IMR-90 (cell line): ENCODE measurements at regions not wholly inside any gene's neighbourhood (a gene's known extent, or its start where the extent isn't known, plus 50 kb on each side); places are given as distances from the start of the nearest gene placed in this dataset.

Experiments used
- ATAC-seq: fragments of 200-7000 bp; cut with Tn5 transposase; 2 replicates; pipeline ENCODE4 v1.9.1; 2020; ENCODE audit warnings: low read depth, mild to moderate bottlenecking, moderate library complexity
- BruUV-seq: library from RNA; stranded (reverse); fragments of 400-500 nt; replicated peaks from 2 replicates; lab custom pipeline; 2021; lab: Mats Ljungman, UMichigan
- CTCF ChIA-PET: fragments of 300-600 bp; formaldehyde crosslinking; extraction: SDS; loops from one replicate; lab custom pipeline; 2021; ENCODE audit warnings: antibody characterized with exemption; lab: Yijun Ruan, JAX
- POLR2A ChIA-PET: fragments of 300-600 bp; sonication (Branson Sonifier 250); formaldehyde crosslinking; loops from one replicate; lab custom pipeline; 2022; ENCODE audit warnings: antibody characterized with exemption; ENCODE audit not compliant: unreplicated experiment; lab: Charles Lee
- DNase-seq: peaks from one replicate; pipeline ENCODE4 v3.0.0; 2013
- H2AFZ ChIP-seq: replicated peaks from 2 replicates; pipeline ENCODE3; 2013; ENCODE audit warnings: low read length, mild to moderate bottlenecking; ENCODE audit not compliant: poor library complexity
- H2AK5ac ChIP-seq: 2 replicates; pipeline ENCODE4 v1.6.1; 2013; ENCODE audit warnings: low read depth, low read length, inconsistent platforms
- H2AK9ac ChIP-seq: replicated peaks from 2 replicates; pipeline ENCODE3; 2013; ENCODE audit warnings: mild to moderate bottlenecking, low read depth, low read length, moderate library complexity; ENCODE audit not compliant: poor library complexity
- H2BK120ac ChIP-seq: 2 replicates; pipeline ENCODE4 v1.6.1; 2013; ENCODE audit warnings: low read depth, low read length, inconsistent platforms
- H2BK15ac ChIP-seq: 3 replicates; pipeline ENCODE4 v1.6.1; 2013; ENCODE audit warnings: low read depth, low read length, inconsistent platforms
- H2BK20ac ChIP-seq: 2 replicates; pipeline ENCODE4 v1.6.1; 2013; ENCODE audit warnings: low read depth, mild to moderate bottlenecking, inconsistent platforms, low read length, moderate library complexity
- H2BK5ac ChIP-seq: 2 replicates; pipeline ENCODE4 v1.6.1; 2013; ENCODE audit warnings: mild to moderate bottlenecking, low read depth, low read length, inconsistent platforms; ENCODE audit not compliant: poor library complexity, severe bottlenecking
- H3K14ac ChIP-seq: replicated peaks from 2 replicates; pipeline ENCODE4 v1.6.1; 2013; ENCODE audit warnings: low read depth, low read length, inconsistent platforms
- H3K18ac ChIP-seq: 2 replicates; pipeline ENCODE4 v1.6.1; 2013; ENCODE audit warnings: low read depth, low read length, control low read depth
- H3K23ac ChIP-seq: 2 replicates; pipeline ENCODE4 v1.6.1; 2013; ENCODE audit warnings: low read depth, low read length, inconsistent platforms
- H3K27ac ChIP-seq: 2 replicates; pipeline ENCODE4 v1.5.1; 2013; ENCODE audit warnings: mild to moderate bottlenecking, control low read depth, low read length; ENCODE audit not compliant: insufficient read depth
- H3K27me3 ChIP-seq: 2 replicates; pipeline ENCODE4 v1.6.1; 2013; ENCODE audit warnings: low read length; ENCODE audit not compliant: control insufficient read depth, insufficient read depth
- H3K36me3 ChIP-seq: 2 replicates; pipeline ENCODE4 v1.6.1; 2013; ENCODE audit warnings: low read length, mixed read lengths; ENCODE audit not compliant: control insufficient read depth, insufficient read depth
- H3K4ac ChIP-seq: 2 replicates; pipeline ENCODE4 v1.6.1; 2013; ENCODE audit warnings: low read depth, low read length, inconsistent platforms
- H3K4me1 ChIP-seq: 2 replicates; pipeline ENCODE4 v1.6.1; 2013; ENCODE audit warnings: low read length, mixed read lengths; ENCODE audit not compliant: control insufficient read depth, insufficient read depth
- H3K4me2 ChIP-seq: 2 replicates; pipeline ENCODE4 v1.6.1; 2013; ENCODE audit warnings: low read depth, mild to moderate bottlenecking, control low read depth, low read length, moderate library complexity
- H3K4me3 ChIP-seq: 2 replicates; pipeline ENCODE4 v1.5.1; 2013; ENCODE audit warnings: low read depth, mild to moderate bottlenecking, control low read depth, low read length, moderate library complexity; ENCODE audit not compliant: insufficient read depth
- H3K56ac ChIP-seq: 2 replicates; pipeline ENCODE4 v1.6.1; 2013; ENCODE audit warnings: low read length, inconsistent platforms; ENCODE audit not compliant: insufficient read depth; ENCODE audit errors: extremely low read depth
- H3K79me1 ChIP-seq, 2 experiments: 2 replicates each; pipeline ENCODE4 v1.6.1; 2013; ENCODE audit warnings: low read length in 2 of 2, inconsistent platforms in 1 of 2, low read depth in 1 of 2
- H3K9ac ChIP-seq: 2 replicates; pipeline ENCODE4 v1.6.1; 2013; ENCODE audit warnings: low read depth, low read length, control low read depth
- H3K9me1 ChIP-seq: 2 replicates; pipeline ENCODE4 v1.6.1; 2013; ENCODE audit warnings: low read length, inconsistent platforms; ENCODE audit not compliant: insufficient read depth
- H3K9me3 ChIP-seq: 2 replicates; pipeline ENCODE4 v1.6.1; 2013; ENCODE audit warnings: low read length; ENCODE audit not compliant: control insufficient read depth, insufficient read depth
- H4K20me1 ChIP-seq: 2 replicates; pipeline ENCODE4 v1.6.1; 2013; ENCODE audit warnings: low read length, inconsistent platforms; ENCODE audit not compliant: insufficient read depth
- H4K5ac ChIP-seq: 2 replicates; pipeline ENCODE4 v1.6.1; 2013; ENCODE audit warnings: mild to moderate bottlenecking, low read depth, low read length, control low read depth
- H4K8ac ChIP-seq, 2 experiments: 2 replicates each; pipeline ENCODE4 v1.6.1; 2013; ENCODE audit warnings: low read depth in 2 of 2, low read length in 2 of 2, control low read depth in 1 of 2, inconsistent platforms in 1 of 2
- H4K91ac ChIP-seq: 2 replicates; pipeline ENCODE4 v1.6.1; 2013; ENCODE audit warnings: low read depth, low read length, inconsistent platforms; ENCODE audit not compliant: insufficient read depth
- CTCF ChIP-seq: conservative IDR thresholded peaks from 2 replicates; pipeline ENCODE4 v1.5.1; 2012; ENCODE audit warnings: mild to moderate bottlenecking, low read depth, low read length, improper control_type of control experiment
- FOS ChIP-seq: fragments of 150-350 bp; IDR thresholded peaks from 2 replicates; pipeline ENCODE4 v1.6.1; 2016; ENCODE audit warnings: low read depth, low read length
- NFE2L2 ChIP-seq: fragments of 150-350 bp; IDR thresholded peaks from 2 replicates; pipeline ENCODE4 v1.6.1; 2016; ENCODE audit warnings: low read depth, mild to moderate bottlenecking, low read length
- RFX5 ChIP-seq: IDR thresholded peaks from 2 replicates; pipeline ENCODE4 v1.8.0; 2012; ENCODE audit warnings: low read depth, mild to moderate bottlenecking, low read length, moderate library complexity
- WGBS, 2 experiments: methylation state at CpG; one replicate each; pipeline versions ENCODE4 v1.1.5 to v1.1.7; 2013; ENCODE audit warnings: missing lambda C conversion rate in 2 of 2; ENCODE audit not compliant: insufficient read length in 1 of 2; ENCODE audit errors: extremely low coverage in 2 of 2; 5-methylcytosine and 5-hydroxymethylcytosine counted together
- dilution Hi-C: fragments of 300-500 bp; cut with HindIII; formaldehyde crosslinking; loops from one replicate; pipeline ENCODE4 v1.14.3; 2018; ENCODE audit warnings: low sequenced_read_pairs; ENCODE audit not compliant: unreplicated experiment
- in situ Hi-C: fragments of 300-500 bp; cut with MboI; formaldehyde crosslinking; loops from 3 replicates; pipeline ENCODE4 v1.14.3; 2019; ENCODE audit warnings: low sequenced_read_pairs, inconsistent platforms, mixed read lengths
- intact Hi-C: fragments of 100-400 bp; cut with micrococcal nuclease; formaldehyde crosslinking; loops from 2 replicates; pipeline ENCODE4 v1.10.0; 2022

GRCh38 chr1:188325211-188325610 is 1496.5 kb downstream of the PLA2G4A start:
- ATAC-seq (no peak), DNase-seq (no peak)
- Histone ChIP-seq H3K18ac (no peak overlapping the region), H2BK120ac (no peak overlapping the region), H4K20me1 (no peaks in the 10 kb centered on the region), H3K4me2 (no peak overlapping the region), H2AK9ac (no peak overlapping the region), H3K27me3 (no peaks in the 10 kb centered on the region), H3K9me1 (no peaks in the 10 kb centered on the region), H3K56ac (no peak overlapping the region), H3K4ac (no peak overlapping the region), H3K9me3 (no peaks in the 10 kb centered on the region), H4K8ac (no peak overlapping the region), H3K9ac (no peak overlapping the region), H3K23ac (no peak overlapping the region), H3K4me1 (no peaks in the 10 kb centered on the region), H2BK5ac (no peak overlapping the region), H2AK5ac (no peak overlapping the region), H2BK20ac (no peak overlapping the region), H4K5ac (no peak overlapping the region), H3K79me1 (no peaks in the 10 kb centered on the region), H3K14ac (no peak overlapping the region), H3K4me3 (no peak overlapping the region), H3K27ac (no peak overlapping the region), H3K36me3 (no peaks in the 10 kb centered on the region), H4K91ac (no peak overlapping the region), H2AFZ (no peak overlapping the region), H2BK15ac (no peak overlapping the region)
- ChIA-PET CTCF (no interaction called here), POLR2A (no interaction called here)
- no TSS peak for BruUV-seq
- no CpG with 5 or more reads among the region's 3 CpGs for WGBS, 2 experiments
- in situ Hi-C loops (no loop called here), intact Hi-C loops (no loop called here), dilution Hi-C loops (no loop called here)
- no peak for TF ChIP-seq RFX5
- no peak for TF ChIP-seq CTCF
- no peak for TF ChIP-seq NFE2L2
- TF ChIP-seq FOS, result no peak
